Stimulated activated CD4-positive, alpha-beta T cell treated with anti-CD3 and anti-CD28 coated beads, TNF-alpha, amount 100 ng/mL, for 48 hours (primary cell): ENCODE measurements at regions not wholly inside any gene's neighbourhood (a gene's known extent, or its start where the extent isn't known, plus 50 kb on each side); places are given as distances from the start of the nearest gene placed in this dataset.
"Not testable (repeated sequence)": the region's sequence is repeated elsewhere in the genome, so short reads cannot be mapped to it uniquely, and the experiment has no call there.

Source experiments
- DNase-seq, 3 donors: peaks; one replicate each; pipeline ENCODE4 v3.0.0-alpha.2; 2020; ENCODE audit warnings: low read depth in 3 of 3

DNA sequence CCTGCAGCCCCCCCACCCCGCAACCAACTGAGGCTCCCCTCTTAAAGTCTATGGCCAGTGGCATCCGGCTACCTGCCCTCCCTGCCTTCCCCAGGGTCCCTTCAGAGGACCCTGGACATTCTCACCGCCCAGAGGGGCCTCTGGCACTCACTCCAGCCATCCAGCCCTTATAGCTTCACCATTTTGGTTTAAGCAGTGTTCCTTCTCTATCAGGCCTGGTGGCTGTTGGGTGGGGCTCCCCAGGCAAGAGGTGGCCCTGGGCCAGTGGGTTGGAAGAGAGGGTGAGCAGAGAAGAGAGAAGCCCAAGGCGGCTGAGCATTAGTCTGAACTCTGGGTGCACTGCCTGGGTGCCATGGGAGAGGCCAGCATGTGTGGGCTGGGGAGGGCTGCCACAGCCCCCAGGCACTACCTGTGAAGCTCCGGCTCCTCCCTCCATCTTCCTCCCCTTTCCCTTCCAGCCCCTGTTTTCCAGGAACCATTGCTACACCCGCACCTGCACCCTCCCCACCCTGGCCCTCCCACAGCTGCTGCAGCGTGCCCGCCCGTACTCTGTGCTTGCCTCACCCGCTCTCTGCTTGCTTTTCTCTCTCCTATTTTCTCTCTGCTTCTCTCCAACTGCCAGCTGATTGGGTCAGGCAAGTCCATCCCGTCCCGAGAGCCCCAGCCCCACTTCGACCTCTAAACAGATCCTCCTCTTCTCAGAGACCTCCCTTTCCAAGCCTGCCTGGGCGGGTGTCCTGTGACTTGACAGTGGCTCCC, 168.2 kb downstream of the TBC1D2B start:
- no peak for DNase-seq

- DNase-seq = not testable (repeated sequence)
These were observed 168.8 kb downstream of the TBC1D2B start for GRCh38 chr15:77908752-77909111.

DNA sequence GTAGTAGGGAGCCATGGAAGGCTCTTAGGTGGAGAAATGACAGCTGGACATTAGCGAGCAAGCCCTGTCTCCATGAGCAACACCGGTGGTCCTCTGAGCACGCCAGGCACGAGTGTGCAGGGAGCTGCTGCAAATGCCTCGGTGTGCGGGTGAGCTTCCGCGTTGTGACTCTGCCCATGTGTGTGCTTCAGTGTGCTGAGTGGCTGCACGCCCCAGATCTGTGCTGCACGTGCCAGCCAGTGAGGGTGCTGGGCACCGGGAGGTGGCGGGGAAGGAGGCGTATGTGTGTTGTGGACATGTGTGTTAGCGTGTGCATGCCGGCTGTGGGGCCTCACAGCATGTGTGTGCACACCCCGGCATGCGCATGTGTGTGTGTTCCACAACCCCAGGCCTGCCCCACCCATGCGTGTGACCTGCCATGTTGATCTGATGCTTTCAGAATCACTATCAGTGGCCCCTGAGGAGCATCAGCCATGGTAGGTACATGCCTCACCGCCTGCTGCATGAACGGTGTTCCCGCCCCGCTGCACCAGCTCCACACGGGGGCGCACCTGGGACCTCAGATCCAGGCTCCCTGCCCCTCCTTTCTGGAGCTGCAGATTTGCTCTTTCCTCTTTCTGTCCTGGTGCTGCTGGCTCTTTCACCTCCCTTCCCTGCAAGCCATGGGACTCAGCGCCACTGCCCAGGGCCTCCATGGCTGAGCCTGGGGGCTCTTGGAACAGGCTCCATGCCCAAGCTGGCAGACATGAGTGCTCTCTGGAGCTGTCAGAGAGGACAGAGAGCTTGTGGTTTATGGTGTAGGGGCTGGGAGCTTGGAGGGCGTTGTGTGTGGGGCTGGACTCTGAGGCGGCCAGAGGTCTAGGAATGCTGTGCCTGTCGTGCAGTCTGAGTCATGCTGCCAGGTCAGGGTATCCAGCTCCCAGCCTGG, 169.4 kb downstream of the TBC1D2B start:
- peak; percentile 19 to 67 (median 53) for DNase-seq

DNA sequence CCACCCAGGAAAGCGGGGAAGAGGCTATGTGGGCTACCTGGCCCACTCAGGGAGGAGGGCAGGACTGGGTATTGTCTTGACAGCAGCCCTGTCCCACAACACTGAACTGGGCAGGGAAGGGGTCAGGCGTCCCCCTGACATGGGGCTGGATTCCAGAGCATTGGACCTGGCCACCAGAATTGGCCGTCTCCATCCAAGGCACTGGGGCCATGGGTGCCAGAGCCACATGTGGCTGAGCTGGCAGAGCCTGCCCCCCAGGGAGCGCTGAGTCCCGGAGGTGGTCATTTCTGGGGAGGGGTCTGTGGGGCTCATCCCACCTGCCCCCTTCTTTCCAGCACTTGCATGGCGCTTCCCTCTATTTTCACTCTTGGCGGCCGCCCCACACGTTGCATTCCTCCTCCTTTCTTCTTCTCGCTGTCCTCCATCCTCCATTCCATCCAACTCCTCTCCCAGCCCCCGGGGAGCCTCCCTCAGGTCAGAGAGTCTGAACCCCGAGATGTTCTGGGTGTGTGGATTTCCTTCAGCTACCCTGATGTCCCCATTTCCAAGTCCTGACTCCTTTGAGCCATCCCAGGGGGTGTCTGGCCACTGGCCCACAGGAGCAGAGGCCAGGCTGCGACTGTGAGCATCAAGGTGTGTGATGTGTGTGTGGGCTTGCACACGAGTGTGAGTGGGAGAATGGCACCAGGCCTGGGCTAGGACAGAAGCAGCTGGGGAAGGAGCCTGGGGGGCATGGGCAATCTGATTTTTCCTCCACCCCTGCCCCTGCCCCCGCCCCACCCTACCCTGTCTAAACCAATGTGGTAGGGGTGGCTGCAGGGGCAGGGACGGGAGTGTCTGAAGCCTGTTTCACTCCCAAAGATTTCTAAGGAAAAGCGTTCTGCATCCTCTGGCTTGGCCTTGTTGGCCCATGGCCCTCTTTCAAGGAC, 171.2 kb downstream of the TBC1D2B start:
- DNase-seq = not testable (repeated sequence)

GRCh38 chr15:77905301-77905920, 172.1 kb downstream of the TBC1D2B start:
- DNase-seq = no peak

GRCh38 chr15:77904901-77905300, 172.6 kb downstream of the TBC1D2B start:
- DNase-seq = no peak

GRCh38 chr15:77904436-77904821, 173.1 kb downstream of the TBC1D2B start:
- no peak for DNase-seq

DNA sequence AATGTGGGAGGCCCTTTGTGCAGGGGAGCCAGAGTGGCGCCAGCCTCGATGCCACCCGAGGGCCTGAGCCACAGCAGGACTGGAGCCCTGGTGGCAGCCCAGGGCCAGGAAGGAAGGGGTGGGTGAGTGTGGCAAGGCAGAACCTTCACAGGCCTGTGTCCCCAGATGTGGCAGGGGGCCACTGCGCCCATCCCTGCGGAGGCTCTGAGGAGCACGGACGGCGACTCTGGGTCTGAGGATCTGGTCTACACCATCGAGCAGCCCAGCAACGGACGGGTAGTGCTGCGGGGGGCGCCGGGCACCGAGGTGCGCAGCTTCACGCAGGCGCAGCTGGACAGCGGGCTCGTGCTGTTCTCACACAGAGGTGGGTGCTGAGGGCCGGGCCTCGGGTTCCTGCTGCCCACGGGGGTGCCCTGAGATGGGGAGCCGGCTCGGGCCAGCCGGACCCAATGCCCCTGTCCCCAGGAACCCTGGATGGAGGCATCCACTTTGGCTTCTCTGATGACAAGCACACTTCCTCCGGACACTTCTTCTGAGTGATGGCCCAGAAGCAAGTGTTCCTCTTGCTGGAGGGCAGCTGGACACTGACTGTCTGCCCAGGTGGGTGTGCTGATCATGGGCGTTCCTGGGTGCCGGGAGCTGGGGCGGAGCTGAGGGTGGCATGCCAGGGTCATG, 173.6 kb downstream of the TBC1D2B start:
- DNase-seq = not testable (repeated sequence)

DNA sequence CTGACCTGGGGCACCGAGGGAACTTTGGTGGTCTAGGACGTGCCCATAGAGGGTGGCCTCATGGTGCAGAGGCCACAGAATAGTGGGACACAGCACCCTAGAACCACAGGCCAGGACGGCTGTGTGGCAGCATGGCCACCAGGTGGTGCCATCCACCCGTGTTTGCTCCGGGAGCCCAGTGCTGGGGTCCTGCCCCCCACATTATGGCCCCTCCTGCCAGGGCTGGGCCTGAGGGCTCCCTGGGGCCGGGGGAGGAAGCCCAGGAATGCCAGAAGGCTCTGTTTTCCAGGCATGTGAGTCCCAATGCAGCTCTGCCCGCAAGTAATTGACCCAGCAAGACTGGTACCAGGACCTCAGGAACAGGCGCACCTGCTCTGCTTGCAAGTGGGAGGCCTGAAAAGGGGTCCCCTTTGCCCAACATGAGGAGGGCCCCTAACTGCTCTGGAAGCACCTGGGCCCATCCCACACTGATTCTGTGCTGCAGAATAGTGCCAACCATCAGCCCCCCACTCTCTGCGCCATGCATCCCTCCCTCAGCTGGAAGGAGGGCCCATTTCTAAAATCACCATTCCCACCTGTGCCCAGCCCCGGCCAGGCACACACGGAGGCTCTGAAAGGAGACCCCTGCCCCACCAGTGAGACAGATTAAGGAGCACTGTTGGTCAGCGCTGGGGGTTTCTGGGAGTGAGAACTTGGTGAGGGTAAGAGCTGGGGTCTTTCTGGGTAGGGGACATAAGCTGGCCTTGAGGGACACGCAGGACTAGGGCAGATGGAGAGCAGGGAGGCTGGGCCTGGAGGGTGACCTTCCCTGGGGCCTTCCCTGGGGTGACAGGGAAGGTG, 174.4 kb downstream of the TBC1D2B start:
- DNase-seq = peak in 1 of 3 donors; percentile 26

DNA sequence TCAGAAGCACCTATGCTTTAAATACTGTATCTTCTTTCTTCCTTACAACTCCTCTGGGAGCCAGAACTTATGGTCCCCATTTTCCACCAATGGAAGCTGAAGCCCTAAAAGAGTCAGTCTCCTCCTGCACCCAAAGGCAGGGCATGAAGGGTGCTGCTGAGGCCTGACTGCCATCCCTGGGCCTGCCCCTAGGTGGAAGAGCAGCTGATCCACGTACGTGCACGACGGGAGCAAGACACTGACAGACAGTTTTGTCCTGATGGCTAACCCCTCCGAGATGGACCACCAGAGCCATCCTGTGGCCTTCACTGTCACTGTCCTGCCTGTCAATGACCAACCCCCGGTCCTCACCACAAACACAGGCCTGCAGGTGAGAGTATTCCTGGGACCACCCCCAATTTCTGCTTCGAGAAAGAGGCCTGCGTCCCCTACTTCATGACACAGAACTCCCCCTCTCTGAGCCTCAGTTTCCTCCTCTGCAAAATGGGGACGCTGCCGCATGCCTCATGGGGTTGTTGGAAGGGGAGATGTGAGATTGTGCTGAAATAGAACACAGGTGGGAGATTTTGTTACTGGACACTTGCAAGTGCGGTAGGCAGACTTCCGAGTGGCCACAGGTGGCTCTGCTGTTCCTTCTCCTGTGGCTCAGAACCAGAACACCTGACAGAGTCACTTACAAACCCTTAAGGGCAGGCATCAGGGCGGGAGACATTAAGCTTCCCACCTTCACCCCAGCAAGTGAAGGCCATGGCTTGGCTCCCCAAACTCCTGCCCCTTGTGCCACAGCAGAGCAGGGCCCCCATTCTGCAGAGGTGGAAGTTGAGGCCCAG, 175.4 kb downstream of the TBC1D2B start:
- no peak for DNase-seq

DNA sequence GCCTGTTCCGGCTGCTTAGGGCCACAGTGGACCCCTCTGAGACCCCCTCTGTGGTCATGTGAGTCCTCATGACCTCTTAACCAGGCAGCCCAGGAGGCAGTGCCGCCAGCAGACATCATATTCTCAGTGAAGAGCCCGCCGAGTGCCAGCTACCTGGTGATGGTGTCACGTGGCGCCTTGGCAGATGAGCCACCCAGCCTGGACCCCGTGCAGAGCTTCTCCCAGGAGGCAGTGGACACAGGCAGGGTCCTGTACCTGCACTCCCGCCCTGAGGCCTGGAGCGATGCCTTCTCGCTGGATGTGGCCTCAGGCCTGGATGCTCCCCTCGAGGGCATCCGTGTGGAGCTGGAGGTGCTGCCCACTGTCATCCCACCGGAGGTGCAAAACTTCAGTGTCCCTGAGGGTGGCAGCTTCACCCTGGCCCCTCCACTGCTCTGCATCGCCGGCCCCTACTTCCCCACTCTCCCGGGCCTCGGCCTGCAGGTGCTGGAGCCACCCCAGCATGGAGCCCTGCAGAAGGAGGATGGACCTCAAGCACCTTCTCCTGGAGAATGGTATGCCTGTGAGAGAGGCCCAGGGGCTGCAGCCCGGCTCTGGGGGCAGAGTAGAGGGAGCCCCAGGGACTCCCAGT, 176.1 kb downstream of the TBC1D2B start:
- DNase-seq = no peak

DNA sequence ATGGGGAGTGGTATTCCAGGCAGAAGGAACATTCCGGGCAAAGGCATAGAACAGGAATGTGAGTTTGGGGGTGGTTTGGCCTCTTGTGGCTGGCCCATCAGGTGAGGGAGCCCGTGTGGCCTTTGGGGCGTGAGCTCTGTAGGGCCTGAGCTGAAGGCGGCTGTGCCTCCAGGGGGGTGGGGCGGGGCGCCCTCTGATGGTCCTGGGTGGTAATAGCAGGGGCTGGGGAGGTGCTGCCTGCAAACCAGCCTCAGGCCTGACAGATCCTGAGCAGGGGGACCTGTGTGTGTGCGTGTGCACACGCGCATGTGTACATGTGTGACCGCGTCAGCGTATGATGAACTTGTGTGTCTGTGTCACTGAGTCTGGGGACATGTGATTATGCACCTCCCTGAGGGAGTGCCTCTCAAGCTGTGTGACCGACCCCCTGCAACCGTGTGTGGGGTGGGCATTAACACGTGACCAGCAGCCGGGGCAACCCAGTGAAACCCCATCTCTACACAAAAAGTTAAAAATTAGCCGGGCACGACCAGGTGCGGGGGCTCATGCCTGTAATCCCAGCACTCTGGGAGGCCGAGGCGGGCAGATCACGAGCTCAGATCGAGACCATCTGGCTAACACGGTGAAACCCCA, 177.1 kb downstream of the TBC1D2B start:
- DNase-seq = peak; percentile 27 to 40 (median 40)

DNA sequence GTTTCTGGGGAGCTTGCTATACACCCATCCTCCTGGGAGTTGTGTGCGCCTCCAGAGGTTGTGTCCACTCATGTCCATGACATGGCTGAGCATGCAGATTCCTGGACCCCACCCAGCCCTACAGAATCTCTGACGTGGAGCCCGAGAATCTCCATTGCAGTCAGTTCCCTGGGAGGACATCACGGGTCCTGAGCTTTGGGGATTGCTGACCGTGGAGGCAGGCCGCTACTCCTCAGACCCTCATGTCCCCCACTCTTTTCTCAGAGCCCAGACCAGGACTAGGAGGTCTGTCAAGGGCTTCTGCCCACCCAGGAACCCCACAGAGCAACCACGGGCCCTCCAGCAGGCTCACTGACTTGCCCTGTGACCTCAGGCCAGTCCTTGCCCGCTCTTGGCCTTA, 177.7 kb downstream of the TBC1D2B start:
- not testable (repeated sequence) for DNase-seq

DNA sequence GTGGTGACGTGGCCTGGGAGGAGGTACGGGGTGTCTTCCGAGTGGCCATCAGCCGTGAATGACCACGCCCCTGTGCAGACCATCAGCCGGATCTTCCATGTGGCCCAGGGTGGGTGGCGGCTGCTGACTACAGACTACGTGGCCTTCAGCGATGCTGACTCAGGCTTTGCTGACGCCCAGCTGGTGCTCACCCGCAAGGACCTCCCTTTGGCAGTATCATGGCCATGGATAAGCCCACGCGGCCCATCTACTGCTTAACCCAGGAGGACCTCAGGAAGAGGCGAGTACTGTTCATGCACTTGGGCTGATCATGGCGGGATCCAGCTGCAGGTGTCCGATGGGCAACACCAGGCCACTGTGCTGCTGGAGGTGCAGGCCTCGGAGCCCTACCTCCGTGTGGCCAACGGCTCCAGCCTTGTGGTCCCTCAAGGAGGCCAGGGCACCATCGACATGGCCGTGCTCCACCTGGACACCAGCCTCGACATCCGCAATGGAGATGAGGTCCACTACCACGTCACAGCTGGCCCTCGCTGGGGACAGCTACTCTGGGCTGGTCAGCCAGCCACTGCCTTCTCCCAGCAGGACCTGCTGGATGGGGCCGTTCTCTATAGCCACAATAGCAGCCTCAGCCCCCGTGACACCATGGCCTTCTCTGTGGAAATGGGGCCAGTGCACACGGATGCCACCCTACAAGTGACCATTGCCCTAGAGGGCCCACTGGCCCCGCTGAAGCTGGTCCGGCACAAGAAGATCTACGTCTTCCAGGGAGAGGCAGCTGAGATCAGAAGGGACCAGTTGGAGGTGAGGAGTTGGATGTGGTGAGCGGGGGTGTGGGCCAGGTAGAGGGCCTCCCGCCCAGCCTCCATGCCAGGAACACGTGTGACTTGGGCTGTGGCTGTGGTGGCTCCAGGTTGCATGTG, 178.4 kb downstream of the TBC1D2B start:
- DNase-seq = no peak

DNA sequence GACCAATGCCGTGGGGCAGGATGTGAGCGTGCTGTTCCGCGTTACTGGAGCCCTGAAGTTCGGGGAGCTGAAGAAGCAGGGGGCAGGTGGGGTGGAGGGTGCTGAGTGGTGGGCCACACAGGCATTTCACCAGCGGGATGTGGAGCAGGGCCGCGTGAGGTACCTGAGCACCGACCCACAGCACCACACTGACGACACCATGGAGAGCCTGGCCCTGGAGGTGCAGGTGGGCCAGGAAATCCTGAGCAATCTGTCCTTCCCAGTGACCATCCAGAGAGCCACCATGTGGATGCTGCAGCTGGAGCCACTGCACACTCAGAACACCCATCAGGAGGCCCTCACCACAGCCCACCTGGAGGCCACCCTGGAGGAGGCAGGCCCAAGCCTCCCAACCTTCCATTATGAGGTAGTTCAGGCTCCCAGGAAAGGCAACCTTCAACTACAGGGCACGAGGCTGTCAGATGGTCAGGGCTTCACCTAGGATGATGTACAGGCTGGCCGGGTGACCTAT, 179.6 kb downstream of the TBC1D2B start:
- DNase-seq = no peak

- DNase-seq = not testable (repeated sequence)
These were observed 180.2 kb downstream of the TBC1D2B start for GRCh38 chr15:77897113-77897895.
